Loucy (cell line): ENCODE measurements at regions not wholly inside any gene's neighbourhood (a gene's known extent, or its start where the extent isn't known, plus 50 kb on each side); places are given as distances from the start of the nearest gene placed in this dataset.

Experiments
- H2AFZ ChIP-seq: fragments of 200-600 bp; sonication (generic); 2 replicates; pipeline ENCODE4 v1.6.0; 2016; ENCODE audit warnings: antibody characterized with exemption, mild to moderate bottlenecking, low read length, moderate library complexity
- H3F3A ChIP-seq: fragments of 200-600 bp; 2 replicates; pipeline ENCODE4 v1.6.0; 2016; ENCODE audit warnings: antibody characterized with exemption, low read depth, mild to moderate bottlenecking
- H3K27me3 ChIP-seq: fragments of 200-600 bp; sonication (generic); 2 replicates; pipeline ENCODE4 v1.6.1; 2014; ENCODE audit warnings: low read length, mild to moderate bottlenecking; ENCODE audit not compliant: insufficient read depth, poor library complexity, severe bottlenecking
- H3K36me3 ChIP-seq: fragments of 200-600 bp; sonication (generic); 2 replicates; pipeline ENCODE4 v1.6.1; 2016; ENCODE audit warnings: low read length; ENCODE audit not compliant: insufficient read depth
- H3K4me1 ChIP-seq: fragments of 200-600 bp; sonication (generic); 2 replicates; pipeline ENCODE4 v1.5.1; 2014; ENCODE audit warnings: low read length, mild to moderate bottlenecking; ENCODE audit not compliant: insufficient read depth, poor library complexity, severe bottlenecking
- H3K4me2 ChIP-seq: fragments of 200-600 bp; sonication (generic); 2 replicates; pipeline ENCODE4 v1.6.0; 2014; ENCODE audit warnings: antibody characterized with exemption, low read length, low read depth, mild to moderate bottlenecking; ENCODE audit not compliant: poor library complexity, severe bottlenecking
- H3K4me3 ChIP-seq: fragments of 200-600 bp; sonication (generic); 2 replicates; pipeline ENCODE4 v1.5.1; 2014; ENCODE audit warnings: low read length, mild to moderate bottlenecking, mixed read lengths; ENCODE audit not compliant: poor library complexity, severe bottlenecking
- H3K79me2 ChIP-seq: fragments of 200-600 bp; sonication (generic); 2 replicates; pipeline ENCODE4 v1.6.1; 2014; ENCODE audit warnings: low read length; ENCODE audit not compliant: insufficient read depth
- H3K9ac ChIP-seq: fragments of 200-600 bp; sonication (generic); 2 replicates; pipeline ENCODE4 v1.6.0; 2014; ENCODE audit warnings: mild to moderate bottlenecking, low read depth, low read length, moderate library complexity; ENCODE audit not compliant: poor library complexity, severe bottlenecking
- H3K9me2 ChIP-seq: fragments of 200-600 bp; sonication (generic); replicated peaks from 2 replicates; pipeline ENCODE4 v1.6.1; 2016; ENCODE audit warnings: low read depth, low read length, mixed read lengths
- H3K9me3 ChIP-seq: fragments of 200-600 bp; sonication (generic); 2 replicates; pipeline ENCODE4 v1.6.1; 2014; ENCODE audit warnings: mild to moderate bottlenecking, antibody characterized with exemption, low read length, low read depth; ENCODE audit not compliant: insufficient read depth
- H4K20me1 ChIP-seq: fragments of 200-600 bp; sonication (generic); 2 replicates; pipeline ENCODE4 v1.6.0; 2014; ENCODE audit warnings: antibody characterized with exemption, low read length, mild to moderate bottlenecking; ENCODE audit not compliant: insufficient read depth, poor library complexity, severe bottlenecking
- EZH2phosphoT487 ChIP-seq: fragments of 200-600 bp; IDR thresholded peaks from 2 replicates; pipeline ENCODE4 v1.6.1; 2018; ENCODE audit warnings: antibody characterized with exemption, mild to moderate bottlenecking, moderate library complexity, borderline replicate concordance
- TF ChIP-seq, protein P1 (sequence below): fragments of 200-600 bp; sonication (generic); conservative IDR thresholded peaks from 2 replicates; pipeline ENCODE4 v1.5.1; 2014; ENCODE audit warnings: mild to moderate bottlenecking, antibody characterized with exemption, low read length

DNA sequence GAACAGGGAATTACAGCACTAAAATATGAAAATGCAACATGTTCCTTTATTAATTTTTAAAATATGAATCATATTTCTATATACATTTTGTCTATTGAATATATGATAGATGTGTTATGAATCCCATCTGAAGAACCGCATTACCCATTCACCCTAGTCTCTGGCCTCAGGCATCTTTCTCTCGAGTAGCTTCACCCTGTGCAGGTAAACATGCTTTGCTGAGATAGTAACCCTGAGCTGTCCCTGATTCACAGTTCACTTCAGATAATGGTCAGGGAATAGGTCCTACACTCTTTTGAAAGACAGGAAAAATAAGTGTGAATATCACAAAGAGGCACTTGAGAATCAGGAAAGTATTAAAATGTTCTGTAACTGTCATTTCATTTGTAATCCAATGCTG is 766.8 kb downstream of the IRX1 start:
- Histone ChIP-seq H3K4me2 (no peak overlapping the region), H3K36me3 (no peaks in the 10 kb centered on the region), H3K9ac (no peak overlapping the region), H3K27me3 (no peaks in the 10 kb centered on the region), H3K9me3 (no peaks in the 10 kb centered on the region), H4K20me1 (no peaks in the 10 kb centered on the region), H3K4me3 (no peak overlapping the region), H2AFZ (no peak overlapping the region), H3K4me1 (no peaks in the 10 kb centered on the region), H3K79me2 (no peaks in the 10 kb centered on the region), H3F3A (no peaks in the 10 kb centered on the region), H3K9me2 (no peaks in the 10 kb centered on the region)
- no peak for TF ChIP-seq EZH2phosphoT487
- TF ChIP-seq, protein P1, sequence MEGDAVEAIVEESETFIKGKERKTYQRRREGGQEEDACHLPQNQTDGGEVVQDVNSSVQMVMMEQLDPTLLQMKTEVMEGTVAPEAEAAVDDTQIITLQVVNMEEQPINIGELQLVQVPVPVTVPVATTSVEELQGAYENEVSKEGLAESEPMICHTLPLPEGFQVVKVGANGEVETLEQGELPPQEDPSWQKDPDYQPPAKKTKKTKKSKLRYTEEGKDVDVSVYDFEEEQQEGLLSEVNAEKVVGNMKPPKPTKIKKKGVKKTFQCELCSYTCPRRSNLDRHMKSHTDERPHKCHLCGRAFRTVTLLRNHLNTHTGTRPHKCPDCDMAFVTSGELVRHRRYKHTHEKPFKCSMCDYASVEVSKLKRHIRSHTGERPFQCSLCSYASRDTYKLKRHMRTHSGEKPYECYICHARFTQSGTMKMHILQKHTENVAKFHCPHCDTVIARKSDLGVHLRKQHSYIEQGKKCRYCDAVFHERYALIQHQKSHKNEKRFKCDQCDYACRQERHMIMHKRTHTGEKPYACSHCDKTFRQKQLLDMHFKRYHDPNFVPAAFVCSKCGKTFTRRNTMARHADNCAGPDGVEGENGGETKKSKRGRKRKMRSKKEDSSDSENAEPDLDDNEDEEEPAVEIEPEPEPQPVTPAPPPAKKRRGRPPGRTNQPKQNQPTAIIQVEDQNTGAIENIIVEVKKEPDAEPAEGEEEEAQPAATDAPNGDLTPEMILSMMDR = no peak

DNA sequence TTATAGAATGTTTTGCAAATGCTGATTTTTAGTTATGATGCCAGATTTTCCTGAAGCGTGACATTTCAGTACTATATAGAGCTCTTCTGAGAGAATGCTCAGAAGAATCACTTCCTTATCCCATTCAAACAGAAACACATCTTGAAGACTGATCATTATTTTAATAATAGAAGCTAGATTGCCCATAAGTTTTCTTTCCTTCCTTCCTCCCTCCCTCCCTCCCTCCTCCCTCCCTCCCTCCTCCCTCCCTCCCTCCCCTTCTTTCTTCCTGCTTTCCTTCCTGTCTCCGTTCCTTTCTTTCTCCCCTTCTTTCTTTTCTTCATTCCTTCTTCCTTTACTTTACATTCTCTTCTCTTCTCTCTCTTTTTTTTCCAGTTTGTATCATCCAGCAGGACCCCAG is 767.4 kb downstream of the IRX1 start:
- no peak overlapping the region for H3K4me3 ChIP-seq
- no peak overlapping the region for H3K9ac ChIP-seq
- no peaks in the 10 kb centered on the region for H3K4me1 ChIP-seq
- H4K20me1 ChIP-seq = no peaks in the 10 kb centered on the region
- H3F3A ChIP-seq = no peaks in the 10 kb centered on the region
- TF ChIP-seq, protein P1 = no peak
- TF ChIP-seq EZH2phosphoT487 = no peak
- H3K27me3 ChIP-seq = no peaks in the 10 kb centered on the region
- no peaks in the 10 kb centered on the region for H3K9me3 ChIP-seq
- H3K79me2 ChIP-seq = no peaks in the 10 kb centered on the region
- H3K4me2 ChIP-seq = no peak overlapping the region
- no peaks in the 10 kb centered on the region for H3K9me2 ChIP-seq
- no peaks in the 10 kb centered on the region for H3K36me3 ChIP-seq
- H2AFZ ChIP-seq = no peak overlapping the region

DNA sequence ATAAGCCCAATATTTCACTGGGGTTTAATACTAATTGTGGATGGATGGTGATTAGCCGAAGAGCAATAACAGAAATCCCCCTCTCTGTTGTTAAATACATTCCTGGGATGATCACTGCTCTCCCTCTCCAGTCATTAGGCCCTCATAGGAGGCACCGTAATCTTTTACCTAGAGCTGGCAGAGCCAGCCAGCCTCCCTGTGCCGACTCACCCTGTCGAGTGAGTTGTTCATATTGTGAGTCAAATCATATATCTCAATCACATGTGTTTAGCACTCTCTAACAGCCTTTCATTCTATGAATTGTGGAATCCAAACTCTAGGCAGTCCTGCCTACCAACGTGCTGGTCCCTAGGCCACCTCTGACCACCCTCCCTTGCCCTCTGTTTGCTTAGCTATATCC is 771.0 kb downstream of the IRX1 start:
- Histone ChIP-seq H3K9ac (no peak overlapping the region), H3K79me2 (no peaks in the 10 kb centered on the region), H3K4me1 (no peaks in the 10 kb centered on the region), H4K20me1 (no peaks in the 10 kb centered on the region), H3K36me3 (no peaks in the 10 kb centered on the region), H3K27me3 (no peaks in the 10 kb centered on the region), H2AFZ (no peak overlapping the region), H3K4me2 (no peak overlapping the region), H3K9me2 (no peaks in the 10 kb centered on the region), H3F3A (no peaks in the 10 kb centered on the region), H3K9me3 (no peaks in the 10 kb centered on the region), H3K4me3 (no peak overlapping the region)
- no peak for TF ChIP-seq EZH2phosphoT487
- TF ChIP-seq, protein P1 = no peak
